MM.1S (cell line): ENCODE measurements at regions not wholly inside any gene's neighbourhood (a gene's known extent, or its start where the extent isn't known, plus 50 kb on each side); places are given as distances from the start of the nearest gene placed in this dataset.

Source experiments
- CTCF ChIP-seq: fragments of 300-600 bp; sonication (generic); IDR thresholded peaks from 2 replicates; pipeline ENCODE4 v1.5.1; 2016; ENCODE audit warnings: antibody characterized with exemption, low read length, mixed read lengths
- EZH2 ChIP-seq: fragments of 300-600 bp; sonication (generic); optimal IDR thresholded peaks from 2 replicates; pipeline ENCODE3; 2017; ENCODE audit warnings: low read depth, mild to moderate bottlenecking, antibody characterized with exemption, low read length, mixed read lengths
- EZH2phosphoT487 ChIP-seq: fragments of 300-600 bp; sonication (generic); IDR thresholded peaks from 2 replicates; pipeline ENCODE4 v1.6.1; 2018; ENCODE audit warnings: antibody characterized with exemption, low read length

- TF ChIP-seq EZH2 (no peak), CTCF (no peak), EZH2phosphoT487 (no peak)
Observed at GRCh38 chr1:194362327-194362726, 1175.9 kb upstream of the B3GALT2 start.
